K562 (cell line): ENCODE measurements at regions not wholly inside any gene's neighbourhood (a gene's known extent, or its start where the extent isn't known, plus 50 kb on each side); places are given as distances from the start of the nearest gene placed in this dataset.

Experiments used
- ATAC-seq: fragments of 200-7000 bp; cut with Tn5 transposase; 3 replicates; pipeline ENCODE4 v1.9.1; 2020; ENCODE audit warnings: moderate library complexity
- BruUV-seq: library from RNA; stranded (reverse); fragments of 400-500 nt; replicated peaks from 2 replicates; lab custom pipeline; 2021; lab: Mats Ljungman, UMichigan
- CTCF ChIA-PET: fragments of 300-600 bp; formaldehyde crosslinking; extraction: SDS; loops from one replicate; lab custom pipeline; 2021; ENCODE audit warnings: low intra/inter-chr PET ratio; lab: Yijun Ruan, JAX
- POLR2A ChIA-PET: fragments of 300-600, 350-650 bp; sonication (Branson Sonifier 250); formaldehyde crosslinking; extraction: SDS; loops from one replicate; lab custom pipeline; 2021; ENCODE audit warnings: antibody characterized with exemption, inconsistent platforms; lab: Yijun Ruan, JAX
- DNase-seq, 4 experiments: peaks; one replicate each; pipeline versions ENCODE4 v3.0.0 to v3.0.0-alpha.2; 2011 to 2018; ENCODE audit warnings: low spot score in 3 of 4, mixed read lengths in 3 of 4; ENCODE audit errors: extremely low read depth in 1 of 4
- FAIRE-seq: peaks from 2 replicates; lab custom pipeline; 2011; peaks lifted over from hg19 to GRCh38; lab: Jason Lieb, UNC
- H2AFZ ChIP-seq: 2 replicates; pipeline ENCODE4 v1.6.0; 2011; ENCODE audit warnings: low read depth, low read length, control low read depth, inconsistent platforms
- H3K27ac ChIP-seq: fragments of 200-600 bp; 3 replicates; pipeline ENCODE4 v1.8.0; 2011; ENCODE audit warnings: low read depth, mild to moderate bottlenecking, control low read depth, inconsistent platforms, low read length, moderate library complexity, mixed read lengths; ENCODE audit errors: extremely low read depth
- H3K27me3 ChIP-seq, 2 experiments: fragments of 300-600 bp in 1 of 2; 2 replicates in 1 of 2; 3 replicates in 1 of 2; pipeline versions ENCODE4 v1.6.0 to v1.8.0; 2011; ENCODE audit warnings: inconsistent platforms in 2 of 2, low read length in 2 of 2, mild to moderate bottlenecking in 1 of 2, mixed read lengths in 1 of 2, moderate library complexity in 1 of 2; ENCODE audit not compliant: control insufficient read depth in 2 of 2, insufficient read depth in 2 of 2
- H3K36me3 ChIP-seq: fragments of 300-600 bp; 3 replicates; pipeline ENCODE4 v1.8.0; 2011; ENCODE audit warnings: mild to moderate bottlenecking, low read length, inconsistent platforms; ENCODE audit not compliant: control insufficient read depth, insufficient read depth
- H3K4me1 ChIP-seq, 2 experiments: fragments of 200-600 bp in 1 of 2; replicated peaks in 1 of 2; 2 replicates in 1 of 2; 3 replicates in 1 of 2; pipeline versions ENCODE4 v1.5.1 to v1.8.0; 2011; ENCODE audit warnings: inconsistent platforms in 2 of 2, low read length in 2 of 2, mild to moderate bottlenecking in 1 of 2, mixed read lengths in 1 of 2, moderate library complexity in 1 of 2; ENCODE audit not compliant: control insufficient read depth in 2 of 2, insufficient read depth in 2 of 2
- H3K4me2 ChIP-seq: 2 replicates; pipeline ENCODE4 v1.6.1; 2011; ENCODE audit warnings: low read length, control low read depth, inconsistent platforms, mixed read lengths; ENCODE audit not compliant: insufficient read depth
- H3K4me3 ChIP-seq: fragments of 200-600 bp; sonication (generic), shearing (Covaris generic); 2 replicates; pipeline ENCODE4 v1.5.1; 2016; ENCODE audit warnings: control low read depth, inconsistent platforms
- H3K79me2 ChIP-seq: fragments of 200-600 bp; 3 replicates; pipeline ENCODE4 v1.8.0; 2011; ENCODE audit warnings: low read length, inconsistent platforms; ENCODE audit not compliant: control insufficient read depth, insufficient read depth
- H3K9ac ChIP-seq, 2 experiments: 2 replicates each; pipeline versions ENCODE4 v1.6.0 to v1.6.1; 2011; ENCODE audit warnings: low read depth in 2 of 2, low read length in 2 of 2, control low read depth in 1 of 2, inconsistent platforms in 1 of 2, mild to moderate bottlenecking in 1 of 2, mixed read lengths in 1 of 2; ENCODE audit not compliant: insufficient read depth in 1 of 2
- H3K9me1 ChIP-seq: one replicate; pipeline ENCODE4 v1.6.0; 2011; ENCODE audit warnings: inconsistent platforms, mild to moderate bottlenecking, low read length, moderate library complexity; ENCODE audit not compliant: control insufficient read depth, insufficient read depth
- H3K9me3 ChIP-seq: replicated peaks from 2 replicates; pipeline ENCODE4 v1.5.1; 2011; ENCODE audit warnings: low read depth, low read length, inconsistent platforms; ENCODE audit not compliant: control insufficient read depth, insufficient read depth
- H4K20me1 ChIP-seq: replicated peaks from 2 replicates; pipeline ENCODE4 v1.6.1; 2011; ENCODE audit warnings: low read length, inconsistent platforms, mixed read lengths; ENCODE audit not compliant: control insufficient read depth, insufficient read depth
- CBFB ChIP-seq: sonication (generic); formaldehyde crosslinking; IDR thresholded peaks from 2 replicates; pipeline ENCODE4 v1.4.0; 2020; ENCODE audit warnings: mild to moderate bottlenecking, missing genetic modification reagents
- GATA2 ChIP-seq: sonication (generic); formaldehyde crosslinking; IDR thresholded peaks from 2 replicates; pipeline ENCODE4 v1.4.0; 2020; ENCODE audit warnings: mild to moderate bottlenecking, missing genetic modification reagents
- HNRNPH1 ChIP-seq: fragments of 200-400 bp; formaldehyde crosslinking; optimal IDR thresholded peaks from 2 replicates; pipeline ENCODE3; 2017; ENCODE audit warnings: low read depth, mild to moderate bottlenecking, low read length, moderate library complexity
- KLF13 ChIP-seq: fragments of 450-650 bp; IDR thresholded peaks from 2 replicates; pipeline ENCODE4 v1.6.1; 2016; ENCODE audit warnings: missing genetic modification characterization, low read depth, mild to moderate bottlenecking, missing compliant biosample characterization, moderate library complexity, borderline replicate concordance
- RBM14 ChIP-seq: fragments of 200-400 bp; formaldehyde crosslinking; IDR thresholded peaks from 2 replicates; pipeline ENCODE4 v1.6.1; 2018; ENCODE audit warnings: low read depth, mild to moderate bottlenecking, low read length, moderate library complexity, borderline replicate concordance; ENCODE audit not compliant: insufficient read depth
- SP1 ChIP-seq: sonication (generic); formaldehyde crosslinking; IDR thresholded peaks from 2 replicates; pipeline ENCODE4 v1.8.1; 2022; ENCODE audit warnings: mild to moderate bottlenecking, missing genetic modification reagents
- TARDBP ChIP-seq: fragments of 450-650 bp; IDR thresholded peaks from 2 replicates; pipeline ENCODE4 v1.6.1; 2016
- TRIM25 ChIP-seq: fragments of 450-650 bp; IDR thresholded peaks from 2 replicates; pipeline ENCODE4 v1.7.0; 2016; ENCODE audit warnings: borderline replicate concordance
- WGBS: fragments of 100-300 bp; shearing (Covaris generic); methylation state at CpG from one replicate; pipeline ENCODE4 v1.1.6; 2016; ENCODE audit warnings: low coverage, mixed read lengths; ENCODE audit not compliant: insufficient coverage; ENCODE audit errors: missing lambda C conversion rate; 5-methylcytosine and 5-hydroxymethylcytosine counted together
- in situ Hi-C: fragments of 300-500 bp; cut with MboI; formaldehyde crosslinking; loops from 4 replicates; pipeline ENCODE4 v1.15.0; 2018; ENCODE audit warnings: inconsistent platforms, mixed read lengths
- intact Hi-C: fragments of 100-400 bp; cut with micrococcal nuclease; formaldehyde crosslinking; loops from 2 replicates; pipeline ENCODE4 v1.14.2; 2022

GRCh38 chr6:155538708-155539390, 83.2 kb upstream of the NOX3 start:
- Histone ChIP-seq H3K27me3 (no peaks in the 10 kb centered on the region), H3K79me2 (no peaks in the 10 kb centered on the region), H3K9ac (no peak overlapping the region), H3K9me3 (no peaks in the 10 kb centered on the region), H3K4me1 (no peaks in the 10 kb centered on the region), H3K4me2 (no peak overlapping the region), H3K4me3 (no peak overlapping the region), H2AFZ (no peak overlapping the region), H3K27ac (no peak overlapping the region), H4K20me1 (no peaks in the 10 kb centered on the region), H3K9me1 (no peaks in the 10 kb centered on the region), H3K36me3 (no peaks in the 10 kb centered on the region)
- no peak for FAIRE-seq
- no peak for ATAC-seq
- intact Hi-C loops: no loop called here
- WGBS: 5% methylated on average over 3 of the region's 3 CpGs
- no TSS peak for BruUV-seq
- no peak for DNase-seq
- TF ChIP-seq SP1 (no peak), HNRNPH1 (no peak), TRIM25 (no peak), KLF13 (tag) (no peak), TARDBP (no peak), CBFB (CRISPR knock-in tag) (no peak), GATA2 (CRISPR knock-in tag) (no peak), RBM14 (no peak)
- ChIA-PET POLR2A (interaction anchor here (0.8 kb wide), 1 partner anchor 608 kb away, joined by 3 read pairs; no protein-coding TSS in a partner anchor), CTCF (no interaction called here)
- in situ Hi-C loops: no loop called here
